Sigmoid colon (tissue), 6 donors: ENCODE measurements at regions not wholly inside any gene's neighbourhood (a gene's known extent, or its start where the extent isn't known, plus 50 kb on each side); places are given as distances from the start of the nearest gene placed in this dataset.
A peak's percentile ranks its signal among the peaks of the same experiment; 100 is the strongest.
"Not testable (repeated sequence)": the region's sequence is repeated elsewhere in the genome, so short reads cannot be mapped to it uniquely, and the experiment has no call there.

Experiments used
- DNase-seq: peaks from one replicate; pipeline ENCODE4 v3.0.0-alpha.2; 2019
- H3K27ac ChIP-seq, 4 donors: fragments of 200-600 bp; sonication (generic); one replicate each; pipeline ENCODE4 v1.5.1; 2016 to 2019; ENCODE audit warnings: mild to moderate bottlenecking in 1 of 4
- H3K27me3 ChIP-seq, 3 donors: fragments of 200-600 bp; sonication (generic); one replicate each; pipeline ENCODE4 v1.5.1; 2019; ENCODE audit warnings: mild to moderate bottlenecking in 1 of 3
- H3K36me3 ChIP-seq, 4 donors: fragments of 200-600 bp; sonication (generic); one replicate each; pipeline ENCODE4 v1.5.1; 2016 to 2019
- H3K4me1 ChIP-seq, 4 donors: fragments of 200-600 bp; sonication (generic); one replicate each; pipeline ENCODE4 v1.5.1; 2017 to 2019
- H3K4me3 ChIP-seq, 4 donors: fragments of 200-600 bp; sonication (generic); one replicate each; pipeline ENCODE4 v1.5.1; 2017 to 2019; ENCODE audit warnings: mild to moderate bottlenecking in 2 of 4, moderate library complexity in 1 of 4
- H3K9me3 ChIP-seq, 4 donors: fragments of 200-600 bp in 3 of 4; sonication (generic) in 3 of 4; one replicate each; pipeline versions ENCODE4 v1.5.1 to v1.6.1; 2013 to 2019
- CTCF ChIP-seq, 4 experiments: fragments of 450-650 bp in 3 of 4; fragments of 200-600 bp in 1 of 4; IDR thresholded peaks; one replicate each; pipeline ENCODE4 v1.5.1; 2016 to 2019; ENCODE audit warnings: antibody characterized with exemption in 4 of 4, mild to moderate bottlenecking in 3 of 4, moderate library complexity in 2 of 4
- EP300 ChIP-seq, 4 donors: sonication (generic); formaldehyde crosslinking; IDR thresholded peaks; one replicate each; pipeline ENCODE4 v1.6.1; 2017; ENCODE audit warnings: antibody characterized with exemption in 4 of 4
- POLR2A ChIP-seq, 2 donors: fragments of 450-650 bp; IDR thresholded peaks; one replicate each; pipeline ENCODE4 v1.6.1; 2016; ENCODE audit warnings: antibody characterized with exemption in 2 of 2, mild to moderate bottlenecking in 2 of 2, moderate library complexity in 2 of 2
- POLR2AphosphoS5 ChIP-seq, 4 donors: sonication (generic); formaldehyde crosslinking; IDR thresholded peaks; one replicate each; pipeline ENCODE4 v1.6.1; 2017; ENCODE audit warnings: antibody characterized with exemption in 4 of 4
- WGBS, 2 donors: extraction: QIAGEN DNeasy Blood & Tissue Kit; methylation state at CpG; one replicate each; pipeline ENCODE4 v1.1.7; 2013; 5-methylcytosine and 5-hydroxymethylcytosine counted together
- intact Hi-C: fragments of 100-400 bp; cut with DNase I; formaldehyde crosslinking; loops from one replicate; pipeline ENCODE4 v1.15.1; 2023
- donor health status: healthy with polysubstance abuse.
- donor health status: healthy.

- WGBS, 2 donors = 25 to 53% methylated on average over 29 of the region's 29 CpGs
- H3K27ac ChIP-seq = no peak overlapping the region
- H3K27me3 ChIP-seq = no peaks in the 10 kb centered on the region
- no peak overlapping the region for H3K4me3 ChIP-seq
- no peaks in the 10 kb centered on the region for H3K4me1 ChIP-seq
- no peaks in the 10 kb centered on the region for H3K9me3 ChIP-seq
- intact Hi-C loops = no loop called here
- no peaks in the 10 kb centered on the region for H3K36me3 ChIP-seq
- peak; percentile 53 for DNase-seq
- TF ChIP-seq POLR2A (IDR thresholded peaks at IDR 0.05) (no peak), POLR2AphosphoS5 (IDR thresholded peaks at IDR 0.05) (no peak), CTCF (IDR thresholded peaks at IDR 0.05) (no peak), EP300 (IDR thresholded peaks at IDR 0.05) (no peak)
Measured at GRCh38 chr20:26276554-26277210, 580.0 kb upstream of the ZNF337 start.

GRCh38 chr20:26268762-26269161 lies 572.1 kb upstream of the ZNF337 start:
- intact Hi-C loops, H3K27me3 ChIP-seq: not testable (repeated sequence)
- 84 to 85% methylated on average over 3 of the region's 3 CpGs for WGBS, 2 donors

GRCh38 chr20:26260925-26261324 lies 564.3 kb upstream of the ZNF337 start:
- 68 to 69% methylated on average over 2 of the region's 2 CpGs for WGBS, 2 donors
- H3K9me3 ChIP-seq, H3K4me3 ChIP-seq, H3K36me3 ChIP-seq, H3K27ac ChIP-seq, H3K27me3 ChIP-seq, intact Hi-C loops, H3K4me1 ChIP-seq, DNase-seq: not testable (repeated sequence)

More at GRCh38 chr20:26268762-26269161, 572.1 kb upstream of the ZNF337 start:
- DNase-seq, H3K4me1 ChIP-seq, H3K36me3 ChIP-seq, H3K27ac ChIP-seq, H3K4me3 ChIP-seq, H3K9me3 ChIP-seq: not testable (repeated sequence)

- intact Hi-C loops, H3K4me1 ChIP-seq, H3K4me3 ChIP-seq, H3K27me3 ChIP-seq, H3K27ac ChIP-seq, H3K9me3 ChIP-seq, DNase-seq, H3K36me3 ChIP-seq: not testable (repeated sequence)
- 73 to 74% methylated on average over 8 of the region's 8 CpGs for WGBS, 2 donors
Measured at GRCh38 chr20:26252311-26252975, 555.8 kb upstream of the ZNF337 start.

GRCh38 chr20:26251376-26251775 lies 554.7 kb upstream of the ZNF337 start:
- H3K27me3 ChIP-seq, H3K4me1 ChIP-seq, H3K4me3 ChIP-seq, H3K36me3 ChIP-seq, intact Hi-C loops, H3K9me3 ChIP-seq, DNase-seq, H3K27ac ChIP-seq: not testable (repeated sequence)
- 93% methylated on average over 29 of the region's 29 CpGs for WGBS, 2 donors

GRCh38 chr20:26250249-26251114 lies 553.8 kb upstream of the ZNF337 start:
- intact Hi-C loops, H3K27me3 ChIP-seq, H3K9me3 ChIP-seq, H3K36me3 ChIP-seq, H3K4me1 ChIP-seq, H3K27ac ChIP-seq, H3K4me3 ChIP-seq, DNase-seq: not testable (repeated sequence)
- 91 to 93% methylated on average over 26 of the region's 26 CpGs for WGBS, 2 donors

- Histone ChIP-seq H3K27me3 (no peaks in the 10 kb centered on the region), H3K36me3 (no peaks in the 10 kb centered on the region), H3K4me1 (no peaks in the 10 kb centered on the region), H3K4me3 (no peak overlapping the region), H3K27ac (no peak overlapping the region), H3K9me3 (peaks cover 0 to 3% (median under 1%) of the 10 kb centered on the region in 4 donors)
- intact Hi-C loops = no loop called here
- DNase-seq = no peak
- 77 to 89% methylated on average over 4 of the region's 4 CpGs for WGBS, 2 donors
- no peak for TF ChIP-seq POLR2AphosphoS5 (IDR thresholded peaks at IDR 0.05)
- TF ChIP-seq CTCF (IDR thresholded peaks at IDR 0.05) = no peak
- TF ChIP-seq EP300 (IDR thresholded peaks at IDR 0.05) = no peak
Measured at GRCh38 chr20:26243731-26244130, 547.1 kb upstream of the ZNF337 start.

- H3K27me3 ChIP-seq, H3K36me3 ChIP-seq, H3K9me3 ChIP-seq, DNase-seq, H3K4me3 ChIP-seq, intact Hi-C loops, H3K4me1 ChIP-seq, H3K27ac ChIP-seq: not testable (repeated sequence)
- 55 to 62% methylated on average over 1 of the region's 1 CpG for WGBS, 2 donors
Measured at GRCh38 chr20:26220609-26221008, 524.0 kb upstream of the ZNF337 start.

- H3K9me3 ChIP-seq, H3K27me3 ChIP-seq, H3K27ac ChIP-seq, intact Hi-C loops, H3K4me3 ChIP-seq, DNase-seq, H3K4me1 ChIP-seq, H3K36me3 ChIP-seq: not testable (repeated sequence)
- WGBS, 2 donors = 79 to 80% methylated on average over 3 of the region's 3 CpGs
Measured at GRCh38 chr20:26219546-26219945, 522.9 kb upstream of the ZNF337 start.
